ENCODE measurements at regions not wholly inside any gene's neighbourhood (a gene's known extent, or its start where the extent isn't known, plus 50 kb on each side); places are given as distances from the start of the nearest gene placed in this dataset.

DNA sequence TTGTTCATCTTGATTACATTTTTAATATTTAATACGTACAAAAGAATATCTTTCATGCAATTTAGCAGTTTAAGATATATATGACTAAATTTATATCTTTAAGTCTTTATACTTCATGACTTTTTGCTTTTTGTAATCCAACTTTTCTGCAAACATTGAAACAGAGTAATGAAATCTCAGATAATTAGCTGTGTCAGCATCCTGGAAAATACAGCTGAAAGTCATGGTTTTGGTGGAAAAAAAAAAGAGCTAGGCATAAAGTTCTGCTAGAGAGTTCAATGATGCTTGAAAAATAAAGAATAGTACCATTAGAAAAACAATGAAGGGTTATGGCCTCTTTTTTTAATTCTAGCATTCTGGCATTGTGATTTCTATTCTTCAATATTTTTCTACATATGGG, 387.4 kb upstream of the ROBO2 start:
- Histone ChIP-seq H3K9ac (no peak overlapping the region), H3K27me3 (ENCODE audit: insufficient read depth) (no peaks in the 10 kb centered on the region), H3K79me2 (ENCODE audit: insufficient read depth) (no peaks in the 10 kb centered on the region), H3K9me2 (no peaks in the 10 kb centered on the region), H3F3A (replicated peaks; ENCODE audit: insufficient read depth) (no peaks in the 10 kb centered on the region), H3K4me1 (ENCODE audit: control insufficient read depth in 1 of 2, insufficient read depth in 2 of 2, low read depth in 1 of 2, low read length in 1 of 2) (no peaks in the 10 kb centered on the region), H2AFZ (ENCODE audit: low read depth) (no peak overlapping the region), H3K36me3 (replicated peaks in 1 of 2; ENCODE audit: control insufficient read depth in 1 of 2, insufficient read depth in 2 of 2, low read length in 1 of 2) (no peaks in the 10 kb centered on the region), H3K4me2 (no peak overlapping the region), H4K20me1 (ENCODE audit: insufficient read depth) (no peaks in the 10 kb centered on the region), H3K27ac (ENCODE audit: low read depth in 2 of 2, low read length in 1 of 2) (no peak overlapping the region), H3K9me3 (no peaks in the 10 kb centered on the region), H3K4me3 (ENCODE audit: low read depth in 2 of 2, low read length in 1 of 2) (no peak overlapping the region)
- WGBS (ENCODE audit: low lambda C conversion rate), result 28% methylated on average over 1 of the region's 1 CpG
- DNase-seq, result no peak
- CTCF ChIA-PET, result interaction anchor here (0.6 to 2.0 kb wide), 3 partner anchors 11 to 33 kb away, joined by 3 to 5 read pairs (median 4); no protein-coding TSS in a partner anchor
- POLR2A ChIA-PET, result no interaction called here
- TF ChIP-seq RFX5 (IDR thresholded peaks at IDR 0.05; ENCODE audit: low read length), result no peak
- TF ChIP-seq, protein P1, sequence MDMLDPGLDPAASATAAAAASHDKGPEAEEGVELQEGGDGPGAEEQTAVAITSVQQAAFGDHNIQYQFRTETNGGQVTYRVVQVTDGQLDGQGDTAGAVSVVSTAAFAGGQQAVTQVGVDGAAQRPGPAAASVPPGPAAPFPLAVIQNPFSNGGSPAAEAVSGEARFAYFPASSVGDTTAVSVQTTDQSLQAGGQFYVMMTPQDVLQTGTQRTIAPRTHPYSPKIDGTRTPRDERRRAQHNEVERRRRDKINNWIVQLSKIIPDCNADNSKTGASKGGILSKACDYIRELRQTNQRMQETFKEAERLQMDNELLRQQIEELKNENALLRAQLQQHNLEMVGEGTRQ (IDR thresholded peaks at IDR 0.05; ENCODE audit: borderline replicate concordance, low read depth, low read length), result no peak
- TF ChIP-seq FOSL2 (IDR thresholded peaks at IDR 0.05; ENCODE audit: borderline replicate concordance, low read depth), result no peak
- TF ChIP-seq MEF2A (IDR thresholded peaks at IDR 0.05; ENCODE audit: borderline replicate concordance, low read depth), result no peak
- TF ChIP-seq TAF1 (IDR thresholded peaks at IDR 0.05; ENCODE audit: borderline replicate concordance, low read depth, low read length), result no peak
- TF ChIP-seq, protein P2, sequence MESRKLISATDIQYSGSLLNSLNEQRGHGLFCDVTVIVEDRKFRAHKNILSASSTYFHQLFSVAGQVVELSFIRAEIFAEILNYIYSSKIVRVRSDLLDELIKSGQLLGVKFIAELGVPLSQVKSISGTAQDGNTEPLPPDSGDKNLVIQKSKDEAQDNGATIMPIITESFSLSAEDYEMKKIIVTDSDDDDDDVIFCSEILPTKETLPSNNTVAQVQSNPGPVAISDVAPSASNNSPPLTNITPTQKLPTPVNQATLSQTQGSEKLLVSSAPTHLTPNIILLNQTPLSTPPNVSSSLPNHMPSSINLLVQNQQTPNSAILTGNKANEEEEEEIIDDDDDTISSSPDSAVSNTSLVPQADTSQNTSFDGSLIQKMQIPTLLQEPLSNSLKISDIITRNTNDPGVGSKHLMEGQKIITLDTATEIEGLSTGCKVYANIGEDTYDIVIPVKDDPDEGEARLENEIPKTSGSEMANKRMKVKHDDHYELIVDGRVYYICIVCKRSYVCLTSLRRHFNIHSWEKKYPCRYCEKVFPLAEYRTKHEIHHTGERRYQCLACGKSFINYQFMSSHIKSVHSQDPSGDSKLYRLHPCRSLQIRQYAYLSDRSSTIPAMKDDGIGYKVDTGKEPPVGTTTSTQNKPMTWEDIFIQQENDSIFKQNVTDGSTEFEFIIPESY (IDR thresholded peaks at IDR 0.05; ENCODE audit: borderline replicate concordance, low read depth), result no peak
- TF ChIP-seq, protein P3, sequence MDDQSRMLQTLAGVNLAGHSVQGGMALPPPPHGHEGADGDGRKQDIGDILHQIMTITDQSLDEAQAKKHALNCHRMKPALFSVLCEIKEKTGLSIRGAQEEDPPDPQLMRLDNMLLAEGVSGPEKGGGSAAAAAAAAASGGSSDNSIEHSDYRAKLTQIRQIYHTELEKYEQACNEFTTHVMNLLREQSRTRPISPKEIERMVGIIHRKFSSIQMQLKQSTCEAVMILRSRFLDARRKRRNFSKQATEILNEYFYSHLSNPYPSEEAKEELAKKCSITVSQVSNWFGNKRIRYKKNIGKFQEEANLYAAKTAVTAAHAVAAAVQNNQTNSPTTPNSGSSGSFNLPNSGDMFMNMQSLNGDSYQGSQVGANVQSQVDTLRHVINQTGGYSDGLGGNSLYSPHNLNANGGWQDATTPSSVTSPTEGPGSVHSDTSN (IDR thresholded peaks at IDR 0.05), result no peak
- TF ChIP-seq JUND (IDR thresholded peaks at IDR 0.05), result no peak
- TF ChIP-seq, protein P4, sequence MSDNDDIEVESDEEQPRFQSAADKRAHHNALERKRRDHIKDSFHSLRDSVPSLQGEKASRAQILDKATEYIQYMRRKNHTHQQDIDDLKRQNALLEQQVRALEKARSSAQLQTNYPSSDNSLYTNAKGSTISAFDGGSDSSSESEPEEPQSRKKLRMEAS (IDR thresholded peaks at IDR 0.05; ENCODE audit: low read depth), result no peak
- TF ChIP-seq YY1 (IDR thresholded peaks at IDR 0.05; ENCODE audit: low read depth), result no peak

DNA sequence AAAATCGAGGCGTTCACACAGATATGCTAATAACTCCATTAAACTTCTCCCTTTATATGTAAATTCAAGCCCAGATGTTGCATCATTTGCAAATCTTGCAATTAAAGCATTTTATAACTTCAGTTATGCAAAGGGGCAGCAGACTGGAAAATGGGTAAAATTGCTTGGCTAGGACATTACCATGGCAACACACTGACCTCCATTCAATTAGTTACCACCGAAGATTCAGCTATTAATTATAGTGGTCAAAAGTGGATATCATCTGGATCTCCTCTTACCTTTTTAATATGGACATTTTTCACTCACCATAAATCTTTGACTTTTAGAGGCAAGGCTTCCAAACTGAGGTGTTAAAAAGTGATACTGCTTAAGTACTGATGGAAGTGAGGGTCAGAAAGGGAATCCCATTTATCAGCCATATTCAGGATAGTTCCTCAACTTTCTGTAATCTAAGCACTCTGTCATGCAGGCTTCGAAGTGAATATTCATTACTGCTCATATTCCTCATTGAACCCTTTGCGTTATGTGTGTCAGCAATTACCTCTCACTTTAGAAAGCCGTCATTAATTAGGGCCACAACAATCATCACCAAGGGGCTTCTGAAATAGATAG, 386.2 kb upstream of the ROBO2 start:
- Histone ChIP-seq H2AFZ (ENCODE audit: low read depth) (no peak overlapping the region), H3K9me2 (no peaks in the 10 kb centered on the region), H3K36me3 (replicated peaks in 1 of 2; ENCODE audit: control insufficient read depth in 1 of 2, insufficient read depth in 2 of 2, low read length in 1 of 2) (no peaks in the 10 kb centered on the region), H3K4me2 (no peak overlapping the region), H3K4me1 (ENCODE audit: control insufficient read depth in 1 of 2, insufficient read depth in 2 of 2, low read depth in 1 of 2, low read length in 1 of 2) (no peaks in the 10 kb centered on the region), H4K20me1 (ENCODE audit: insufficient read depth) (no peaks in the 10 kb centered on the region), H3K27me3 (ENCODE audit: insufficient read depth) (no peaks in the 10 kb centered on the region), H3K9ac (no peak overlapping the region), H3K79me2 (ENCODE audit: insufficient read depth) (no peaks in the 10 kb centered on the region), H3K27ac (ENCODE audit: low read depth in 2 of 2, low read length in 1 of 2) (no peak overlapping the region), H3K9me3 (no peaks in the 10 kb centered on the region), H3K4me3 (ENCODE audit: low read depth in 2 of 2, low read length in 1 of 2) (no peak overlapping the region), H3F3A (replicated peaks; ENCODE audit: insufficient read depth) (no peaks in the 10 kb centered on the region)
- TF ChIP-seq FOXM1 (IDR thresholded peaks at IDR 0.05; ENCODE audit: low read depth) (no peak), RCOR1 (IDR thresholded peaks at IDR 0.05; ENCODE audit: low read length) (no peak), CHD2 (IDR thresholded peaks at IDR 0.05; ENCODE audit: low read length, partially characterized antibody) (no peak), MEF2A (IDR thresholded peaks at IDR 0.05; ENCODE audit: borderline replicate concordance, low read depth) (no peak), EZH2phosphoT487 (IDR thresholded peaks at IDR 0.05; ENCODE audit: borderline replicate concordance, low read depth) (no peak)
- TF ChIP-seq, protein P4 (IDR thresholded peaks at IDR 0.05; ENCODE audit: low read depth), result no peak
- WGBS (ENCODE audit: low lambda C conversion rate), result 59% methylated on average over 6 of the region's 6 CpGs
- DNase-seq, result no peak
- POLR2A ChIA-PET, result no interaction called here
- CTCF ChIA-PET, result no interaction called here
